COR-L47 (cell line): ENCODE measurements at regions not wholly inside any gene's neighbourhood (a gene's known extent, or its start where the extent isn't known, plus 50 kb on each side); places are given as distances from the start of the nearest gene placed in this dataset.

Source experiments
- DNase-seq: peaks from one replicate; lab custom pipeline; 2025; lab: John Stamatoyannopoulos, UW

GRCh38 chr1:38402230-38402815, 355.7 kb upstream of the POU3F1 start:
- DNase-seq = no peak

GRCh38 chr1:38396606-38397005, 350.0 kb upstream of the POU3F1 start:
- DNase-seq = no peak

GRCh38 chr1:38394303-38394702, 347.7 kb upstream of the POU3F1 start:
- DNase-seq = no peak

- DNase-seq = no peak
These were observed 346.3 kb upstream of the POU3F1 start for GRCh38 chr1:38392861-38393260.

GRCh38 chr1:38381256-38381655, 334.7 kb upstream of the POU3F1 start:
- DNase-seq = no peak

GRCh38 chr1:38376577-38376976, 330.0 kb upstream of the POU3F1 start:
- DNase-seq = no peak

GRCh38 chr1:38375035-38375434, 328.4 kb upstream of the POU3F1 start:
- no peak for DNase-seq

- DNase-seq = no peak
These were observed 324.9 kb upstream of the POU3F1 start for GRCh38 chr1:38371505-38371844.

- no peak for DNase-seq
These were observed 324.3 kb upstream of the POU3F1 start for GRCh38 chr1:38370716-38371504.

- no peak for DNase-seq
These were observed 318.6 kb upstream of the POU3F1 start for GRCh38 chr1:38365242-38365641.

- DNase-seq = no peak
These were observed 315.0 kb upstream of the POU3F1 start for GRCh38 chr1:38361566-38361965.

- no peak for DNase-seq
These were observed 314.2 kb upstream of the POU3F1 start for GRCh38 chr1:38360807-38361206.

GRCh38 chr1:38353956-38354355, 307.4 kb upstream of the POU3F1 start:
- no peak for DNase-seq

GRCh38 chr1:38352869-38353268, 306.3 kb upstream of the POU3F1 start:
- no peak for DNase-seq

GRCh38 chr1:38347446-38348175, 301.0 kb upstream of the POU3F1 start:
- no peak for DNase-seq

GRCh38 chr1:38344716-38345115, 298.1 kb upstream of the POU3F1 start:
- DNase-seq = no peak

- no peak for DNase-seq
These were observed 295.1 kb upstream of the POU3F1 start for GRCh38 chr1:38341694-38342093.

GRCh38 chr1:38340409-38340808, 293.8 kb upstream of the POU3F1 start:
- DNase-seq = no peak

GRCh38 chr1:38337711-38338110, 291.1 kb upstream of the POU3F1 start:
- DNase-seq = no peak

- DNase-seq = no peak
These were observed 290.4 kb upstream of the POU3F1 start for GRCh38 chr1:38336961-38337360.

GRCh38 chr1:38336301-38336923, 289.8 kb upstream of the POU3F1 start:
- DNase-seq = peak; percentile 61

GRCh38 chr1:38334930-38335592, 288.5 kb upstream of the POU3F1 start:
- DNase-seq = no peak
